Upper lobe of right lung (tissue), 1 donor: ENCODE measurements at regions not wholly inside any gene's neighbourhood (a gene's known extent, or its start where the extent isn't known, plus 50 kb on each side); places are given as distances from the start of the nearest gene placed in this dataset.

Source experiments
- ATAC-seq: fragments of 200-7000 bp; cut with Tn5 transposase; one replicate; pipeline ENCODE4 v1.9.1; 2020; ENCODE audit warnings: mild to moderate bottlenecking, moderate library complexity
- DNase-seq: peaks from one replicate; pipeline ENCODE4 v3.0.0-alpha.2; 2020
- H3K27ac ChIP-seq: fragments of 200-600 bp; one replicate; pipeline ENCODE4 v1.8.0; 2022
- H3K27me3 ChIP-seq: fragments of 200-600 bp; one replicate; pipeline ENCODE4 v1.8.0; 2022; ENCODE audit warnings: mild to moderate bottlenecking
- H3K36me3 ChIP-seq: fragments of 200-600 bp; one replicate; pipeline ENCODE4 v1.8.0; 2022
- H3K4me1 ChIP-seq: fragments of 200-600 bp; one replicate; pipeline ENCODE4 v1.8.0; 2022
- H3K4me3 ChIP-seq: fragments of 200-600 bp; one replicate; pipeline ENCODE4 v1.8.0; 2022; ENCODE audit warnings: mild to moderate bottlenecking
- H3K9me3 ChIP-seq: fragments of 200-600 bp; one replicate; pipeline ENCODE4 v1.8.0; 2022
- CTCF ChIP-seq: fragments of 200-600 bp; IDR thresholded peaks from one replicate; pipeline ENCODE4 v1.8.0; 2022; ENCODE audit warnings: antibody characterized with exemption
- intact Hi-C: fragments of 100-400 bp; cut with DNase I; formaldehyde crosslinking; loops from one replicate; pipeline ENCODE4 v1.11.0; 2022
- donor health status: DM: no; HTN: yes; CAD: no; lungs with severe emphysema.

- intact Hi-C loops: no loop called here
- H3K36me3 ChIP-seq: no peaks in the 10 kb centered on the region
- DNase-seq: no peak
- H3K9me3 ChIP-seq: peaks cover 3% of the 10 kb centered on the region
- no peak overlapping the region for H3K27ac ChIP-seq
- H3K27me3 ChIP-seq: no peaks in the 10 kb centered on the region
- no peak for TF ChIP-seq CTCF
- no peak overlapping the region for H3K4me3 ChIP-seq
- ATAC-seq: no peak
- no peaks in the 10 kb centered on the region for H3K4me1 ChIP-seq
Observed at GRCh38 chr1:101337968-101338367, 101.1 kb downstream of the S1PR1 start.

- intact Hi-C loops: no loop called here
- DNase-seq (no peak), ATAC-seq (no peak)
- Histone ChIP-seq H3K4me1 (no peaks in the 10 kb centered on the region), H3K36me3 (no peaks in the 10 kb centered on the region), H3K27me3 (no peaks in the 10 kb centered on the region), H3K9me3 (peaks cover 3% of the 10 kb centered on the region), H3K27ac (no peak overlapping the region), H3K4me3 (no peak overlapping the region)
- no peak for TF ChIP-seq CTCF
Observed at GRCh38 chr1:101338714-101339430, 102.1 kb downstream of the S1PR1 start.

- no peaks in the 10 kb centered on the region for H3K36me3 ChIP-seq
- H3K27ac ChIP-seq: no peak overlapping the region
- no peaks in the 10 kb centered on the region for H3K9me3 ChIP-seq
- no peaks in the 10 kb centered on the region for H3K27me3 ChIP-seq
- no peak for TF ChIP-seq CTCF
- H3K4me3 ChIP-seq: no peak overlapping the region
- no peak for DNase-seq
- intact Hi-C loops: no loop called here
- ATAC-seq: no peak
- H3K4me1 ChIP-seq: no peaks in the 10 kb centered on the region
Observed at GRCh38 chr1:101344745-101345144, 107.9 kb downstream of the S1PR1 start.

DNA sequence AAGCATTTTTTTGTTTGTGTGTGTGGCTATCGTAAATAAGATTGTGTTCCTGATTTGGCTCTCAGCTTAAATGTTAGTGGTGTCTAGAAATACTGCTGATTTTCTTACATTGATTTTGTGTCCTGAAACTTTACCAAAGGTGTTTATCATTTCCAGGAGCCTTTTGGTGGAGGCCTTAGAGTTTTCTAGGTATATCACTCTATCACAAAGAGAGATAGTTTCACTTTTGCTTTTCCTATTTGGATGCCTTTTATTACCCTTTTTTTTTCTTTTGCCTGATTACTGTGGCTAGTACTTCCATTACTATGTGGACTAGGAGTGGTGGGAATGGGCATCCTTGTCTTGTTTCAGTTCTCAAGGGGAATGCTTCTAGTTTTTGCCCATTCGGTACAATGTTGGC, 109.6 kb downstream of the S1PR1 start:
- Histone ChIP-seq H3K27ac (no peak overlapping the region), H3K9me3 (no peaks in the 10 kb centered on the region), H3K4me3 (no peak overlapping the region), H3K4me1 (no peaks in the 10 kb centered on the region), H3K36me3 (no peaks in the 10 kb centered on the region), H3K27me3 (no peaks in the 10 kb centered on the region)
- no peak for TF ChIP-seq CTCF
- intact Hi-C loops: no loop called here
- no peak for DNase-seq
- ATAC-seq: no peak

- no peaks in the 10 kb centered on the region for H3K4me1 ChIP-seq
- H3K4me3 ChIP-seq: no peak overlapping the region
- ATAC-seq: no peak
- no peaks in the 10 kb centered on the region for H3K36me3 ChIP-seq
- intact Hi-C loops: no loop called here
- H3K27me3 ChIP-seq: no peaks in the 10 kb centered on the region
- no peak for DNase-seq
- TF ChIP-seq CTCF: no peak
- no peak overlapping the region for H3K27ac ChIP-seq
- H3K9me3 ChIP-seq: no peaks in the 10 kb centered on the region
Observed at GRCh38 chr1:101356013-101356412, 119.2 kb downstream of the S1PR1 start.
